ENCODE measurements at regions not wholly inside any gene's neighbourhood (a gene's known extent, or its start where the extent isn't known, plus 50 kb on each side); places are given as distances from the start of the nearest gene placed in this dataset.

- DNase-seq (ENCODE audit: low read depth in 2 of 2): no peak
Observed at GRCh38 chrX:109842611-109843010, 109.6 kb upstream of the ACSL4 start.

- no peak for DNase-seq (ENCODE audit: low read depth in 2 of 2)
Observed at GRCh38 chrX:109843963-109844751, 111.1 kb upstream of the ACSL4 start.

- no peak for DNase-seq (ENCODE audit: low read depth in 2 of 2)
Observed at GRCh38 chrX:109844986-109845385, 111.9 kb upstream of the ACSL4 start.

GRCh38 chrX:109845996-109846395 is 112.9 kb upstream of the ACSL4 start:
- no peak for DNase-seq (ENCODE audit: low read depth in 2 of 2)

- no peak for DNase-seq (ENCODE audit: low read depth in 2 of 2)
Observed at GRCh38 chrX:109847257-109848187, 114.5 kb upstream of the ACSL4 start.

- DNase-seq (ENCODE audit: low read depth in 2 of 2): no peak
Observed at GRCh38 chrX:109848461-109849050, 115.5 kb upstream of the ACSL4 start.

GRCh38 chrX:109854096-109854495 is 121.0 kb upstream of the ACSL4 start:
- no peak for DNase-seq (ENCODE audit: low read depth in 2 of 2)

- DNase-seq (ENCODE audit: low read depth in 2 of 2): no peak
Observed at GRCh38 chrX:109855501-109855900, 122.4 kb upstream of the ACSL4 start.

- DNase-seq (ENCODE audit: low read depth in 2 of 2): no peak
Observed at GRCh38 chrX:109856974-109857373, 123.9 kb upstream of the ACSL4 start.

- DNase-seq (ENCODE audit: low read depth in 2 of 2): no peak
Observed at GRCh38 chrX:109857584-109858228, 124.6 kb upstream of the ACSL4 start.

- DNase-seq (ENCODE audit: low read depth in 2 of 2): no peak
Observed at GRCh38 chrX:109858602-109859341, 125.7 kb upstream of the ACSL4 start.

GRCh38 chrX:109859651-109860050 is 126.6 kb upstream of the ACSL4 start:
- DNase-seq (ENCODE audit: low read depth in 2 of 2): no peak

- no peak for DNase-seq (ENCODE audit: low read depth in 2 of 2)
Observed at GRCh38 chrX:109862433-109862832, 129.4 kb upstream of the ACSL4 start.

GRCh38 chrX:109863811-109864210 is 130.8 kb upstream of the ACSL4 start:
- no peak for DNase-seq (ENCODE audit: low read depth in 2 of 2)

GRCh38 chrX:109871121-109871888 is 131.6 kb upstream of the TMEM164 start:
- DNase-seq (ENCODE audit: low read depth in 2 of 2): no peak

GRCh38 chrX:109872021-109872732 is 130.7 kb upstream of the TMEM164 start:
- no peak for DNase-seq (ENCODE audit: low read depth in 2 of 2)

GRCh38 chrX:109873574-109873973 is 129.3 kb upstream of the TMEM164 start:
- no peak for DNase-seq (ENCODE audit: low read depth in 2 of 2)

GRCh38 chrX:109873983-109874382 is 128.9 kb upstream of the TMEM164 start:
- DNase-seq (ENCODE audit: low read depth in 2 of 2): no peak

GRCh38 chrX:109874548-109874947 is 128.4 kb upstream of the TMEM164 start:
- no peak for DNase-seq (ENCODE audit: low read depth in 2 of 2)

GRCh38 chrX:109875831-109876230 is 127.1 kb upstream of the TMEM164 start:
- DNase-seq (ENCODE audit: low read depth in 2 of 2): no peak
